Gastroesophageal sphincter (tissue), 3 donors: ENCODE measurements at regions not wholly inside any gene's neighbourhood (a gene's known extent, or its start where the extent isn't known, plus 50 kb on each side); places are given as distances from the start of the nearest gene placed in this dataset.

ENCODE experiments used
- EP300 ChIP-seq: sonication (generic); formaldehyde crosslinking; IDR thresholded peaks from one replicate; pipeline ENCODE4 v1.6.1; 2017; ENCODE audit warnings: antibody characterized with exemption, mild to moderate bottlenecking
- POLR2A ChIP-seq, 2 donors: fragments of 450-650 bp; IDR thresholded peaks; one replicate each; pipeline ENCODE4 v1.6.1; 2017; ENCODE audit warnings: antibody characterized with exemption in 2 of 2, mild to moderate bottlenecking in 2 of 2, moderate library complexity in 1 of 2
- TF ChIP-seq, protein P1 (sequence below), 4 experiments: fragments of 200-600 bp in 2 of 4; fragments of 450-650 bp in 2 of 4; sonication (generic) in 1 of 4; IDR thresholded peaks; one replicate each; pipeline ENCODE4 v1.5.1; 2017 to 2019; ENCODE audit warnings: antibody characterized with exemption in 4 of 4, mild to moderate bottlenecking in 2 of 4, moderate library complexity in 2 of 4

DNA sequence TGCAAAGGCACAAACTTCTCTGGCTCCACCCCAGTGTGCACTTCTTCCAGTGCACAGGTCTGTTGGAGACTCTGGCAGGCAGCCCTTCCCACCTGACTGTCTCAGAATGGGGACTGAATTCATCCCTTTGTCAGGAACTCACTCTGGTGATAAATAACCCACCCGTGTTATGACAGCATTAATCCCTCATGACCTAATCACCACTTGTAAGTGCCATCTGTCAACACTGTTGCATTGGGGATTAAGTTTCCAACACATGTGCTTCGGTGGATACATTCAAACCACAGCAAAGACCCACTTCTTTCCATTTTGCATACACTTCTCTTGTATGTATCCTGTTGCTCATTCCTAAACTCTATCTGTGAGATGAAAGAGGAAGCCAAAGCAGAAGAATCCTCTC is 1002.9 kb upstream of the IGFBP7 start:
- no peak for TF ChIP-seq POLR2A (IDR thresholded peaks at IDR 0.05)
- TF ChIP-seq, protein P1, sequence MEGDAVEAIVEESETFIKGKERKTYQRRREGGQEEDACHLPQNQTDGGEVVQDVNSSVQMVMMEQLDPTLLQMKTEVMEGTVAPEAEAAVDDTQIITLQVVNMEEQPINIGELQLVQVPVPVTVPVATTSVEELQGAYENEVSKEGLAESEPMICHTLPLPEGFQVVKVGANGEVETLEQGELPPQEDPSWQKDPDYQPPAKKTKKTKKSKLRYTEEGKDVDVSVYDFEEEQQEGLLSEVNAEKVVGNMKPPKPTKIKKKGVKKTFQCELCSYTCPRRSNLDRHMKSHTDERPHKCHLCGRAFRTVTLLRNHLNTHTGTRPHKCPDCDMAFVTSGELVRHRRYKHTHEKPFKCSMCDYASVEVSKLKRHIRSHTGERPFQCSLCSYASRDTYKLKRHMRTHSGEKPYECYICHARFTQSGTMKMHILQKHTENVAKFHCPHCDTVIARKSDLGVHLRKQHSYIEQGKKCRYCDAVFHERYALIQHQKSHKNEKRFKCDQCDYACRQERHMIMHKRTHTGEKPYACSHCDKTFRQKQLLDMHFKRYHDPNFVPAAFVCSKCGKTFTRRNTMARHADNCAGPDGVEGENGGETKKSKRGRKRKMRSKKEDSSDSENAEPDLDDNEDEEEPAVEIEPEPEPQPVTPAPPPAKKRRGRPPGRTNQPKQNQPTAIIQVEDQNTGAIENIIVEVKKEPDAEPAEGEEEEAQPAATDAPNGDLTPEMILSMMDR (IDR thresholded peaks at IDR 0.05) = no peak
- no peak for TF ChIP-seq EP300
